H1 (cell line): ENCODE measurements at regions not wholly inside any gene's neighbourhood (a gene's known extent, or its start where the extent isn't known, plus 50 kb on each side); places are given as distances from the start of the nearest gene placed in this dataset.

Experiments
- CBX5 ChIP-seq: fragments of 300-800, 300-1000 bp; sonication (generic); IDR thresholded peaks from 2 replicates; pipeline ENCODE4 v1.7.1; 2016; ENCODE audit warnings: antibody characterized with exemption, low read length, low read depth
- MAFK ChIP-seq: IDR thresholded peaks from 2 replicates; pipeline ENCODE4 v1.6.1; 2012; ENCODE audit warnings: low read depth, mild to moderate bottlenecking, improper control_type of control experiment, low read length
- POLR2A ChIP-seq, 2 experiments: IDR thresholded peaks; 1 replicate in 1 of 2; 2 replicates in 1 of 2; pipeline ENCODE4 v1.6.1; 2011; ENCODE audit warnings: low read depth in 2 of 2, low read length in 2 of 2, mild to moderate bottlenecking in 2 of 2; ENCODE audit errors: control extremely low read depth in 1 of 2
- RBBP5 ChIP-seq: IDR thresholded peaks from 2 replicates; pipeline ENCODE4 v1.7.1; 2012; ENCODE audit warnings: low read depth, mild to moderate bottlenecking, inconsistent platforms, low read length, moderate library complexity, borderline replicate concordance
- RXRA ChIP-seq: IDR thresholded peaks from 2 replicates; pipeline ENCODE4 v1.6.1; 2011; ENCODE audit warnings: low read depth, mild to moderate bottlenecking, low read length, moderate library complexity; ENCODE audit not compliant: insufficient read depth
- SAP30 ChIP-seq: fragments of 300-600 bp; sonication (generic); IDR thresholded peaks from 2 replicates; pipeline ENCODE4 v1.7.1; 2012; ENCODE audit warnings: low read length, moderate library complexity, mild to moderate bottlenecking, inconsistent platforms; ENCODE audit not compliant: insufficient read depth, insufficient replicate concordance
- TAF7 ChIP-seq: optimal IDR thresholded peaks from 2 replicates; pipeline ENCODE3; 2011; ENCODE audit warnings: low read depth, mild to moderate bottlenecking, inconsistent platforms, low read length, moderate library complexity, borderline replicate concordance
- TEAD4 ChIP-seq: IDR thresholded peaks from 2 replicates; pipeline ENCODE4 v1.6.1; 2012; ENCODE audit warnings: low read depth, low read length, inconsistent platforms, mixed read lengths

DNA sequence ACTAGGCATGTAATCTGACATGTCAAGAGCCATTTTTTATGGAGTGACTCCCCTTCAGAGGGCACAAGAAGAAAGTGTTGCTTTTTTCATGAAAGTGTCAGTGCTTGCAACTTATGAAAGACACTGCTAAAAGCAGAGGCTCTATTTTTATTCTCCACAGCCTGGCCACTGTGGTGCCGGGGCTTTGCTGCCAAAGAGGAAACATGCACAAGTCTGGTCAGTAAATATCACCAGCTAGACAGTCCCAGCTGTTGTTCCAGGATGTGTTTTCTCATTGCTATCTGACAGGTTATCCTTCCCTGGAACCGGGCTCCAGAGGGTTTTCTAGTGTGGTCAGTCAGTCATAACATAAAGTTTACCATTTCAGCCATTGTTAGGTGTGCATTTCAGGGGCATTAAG is 180.7 kb upstream of the PITRM1 start (continued):
- TF ChIP-seq TEAD4 (no peak), SAP30 (no peak), CBX5 (no peak), MAFK (no peak), RXRA (no peak), RBBP5 (no peak), POLR2A (IDR thresholded peaks at IDR 0.05; ENCODE audit: control extremely low read depth in 1 of 2, low read depth in 2 of 2, low read length in 2 of 2) (no peak), TAF7 (no peak)
- TF ChIP-seq, all 59 proteins: peak for 0
